Right atrium auricular region (tissue), 2 donors: ENCODE measurements at regions not wholly inside any gene's neighbourhood (a gene's known extent, or its start where the extent isn't known, plus 50 kb on each side); places are given as distances from the start of the nearest gene placed in this dataset.

Experiments
- DNase-seq: peaks from one replicate; pipeline ENCODE4 v3.0.0-alpha.2; 2019; ENCODE audit warnings: low spot score
- H3K27ac ChIP-seq, 2 donors: fragments of 200-600 bp; sonication (generic); 1 replicate in 1 of 2; 2 replicates in 1 of 2; pipeline ENCODE4 v1.5.1; 2016 to 2019
- H3K27me3 ChIP-seq, 2 donors: fragments of 200-600 bp; sonication (generic); one replicate each; pipeline versions ENCODE4 v1.5.1 to v1.6.0; 2017 to 2019
- H3K36me3 ChIP-seq: fragments of 200-600 bp; sonication (generic); one replicate; pipeline ENCODE4 v1.5.1; 2016
- H3K4me1 ChIP-seq, 2 donors: fragments of 200-600 bp; sonication (generic); one replicate each; pipeline versions ENCODE4 v1.5.1 to v1.6.0; 2017 to 2019
- H3K4me3 ChIP-seq, 2 donors: fragments of 200-600 bp; sonication (generic); 1 replicate in 1 of 2; 2 replicates in 1 of 2; pipeline ENCODE4 v1.5.1; 2017 to 2019; ENCODE audit warnings: mild to moderate bottlenecking in 1 of 2, moderate library complexity in 1 of 2
- H3K9me3 ChIP-seq, 2 donors: fragments of 200-600 bp; sonication (generic); one replicate each; pipeline ENCODE4 v1.5.1; 2019
- TF ChIP-seq, protein P1 (sequence below), 2 donors: fragments of 200-600 bp; sonication (generic); IDR thresholded peaks; one replicate each; pipeline ENCODE4 v1.5.1; 2019; ENCODE audit warnings: antibody characterized with exemption in 2 of 2

DNA sequence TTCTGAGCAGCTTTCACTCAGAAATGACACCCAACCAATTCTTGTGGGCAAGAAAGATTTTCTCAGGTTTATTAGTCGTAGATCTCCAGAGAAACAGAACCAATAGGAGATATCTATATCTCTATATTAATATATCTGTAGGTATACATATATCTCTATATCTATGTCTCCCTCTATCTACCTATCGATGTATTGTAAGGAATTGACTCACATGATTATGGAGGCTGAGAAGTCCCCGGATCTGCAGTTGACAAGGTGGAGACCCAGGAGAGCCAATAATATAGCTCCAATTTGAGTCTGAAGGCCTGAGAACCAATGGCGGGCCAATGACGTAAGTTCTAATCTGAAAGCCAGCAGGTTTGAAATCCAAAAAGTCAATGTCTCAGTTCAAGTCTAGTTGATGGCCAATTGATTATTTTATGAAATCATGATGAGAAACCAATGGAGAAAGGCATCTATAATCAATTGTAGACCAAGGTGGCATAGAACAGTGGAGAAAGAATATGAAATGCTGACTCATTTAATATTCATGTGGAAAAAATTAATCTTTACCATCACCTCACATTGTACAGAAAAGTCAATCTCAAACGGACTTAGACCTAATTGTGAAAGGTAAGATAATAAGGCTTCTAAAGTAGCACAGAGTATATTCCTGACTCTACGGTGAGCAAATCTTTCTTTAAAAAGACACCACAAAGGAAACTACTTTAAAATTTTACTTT, 65.6 kb upstream of the CHRNA7 start:
- H3K27ac ChIP-seq = no peak overlapping the region
- no peaks in the 10 kb centered on the region for H3K36me3 ChIP-seq
- H3K4me3 ChIP-seq = no peak overlapping the region
- no peaks in the 10 kb centered on the region for H3K27me3 ChIP-seq
- DNase-seq = no peak
- H3K4me1 ChIP-seq = no peaks in the 10 kb centered on the region
- TF ChIP-seq, protein P1, sequence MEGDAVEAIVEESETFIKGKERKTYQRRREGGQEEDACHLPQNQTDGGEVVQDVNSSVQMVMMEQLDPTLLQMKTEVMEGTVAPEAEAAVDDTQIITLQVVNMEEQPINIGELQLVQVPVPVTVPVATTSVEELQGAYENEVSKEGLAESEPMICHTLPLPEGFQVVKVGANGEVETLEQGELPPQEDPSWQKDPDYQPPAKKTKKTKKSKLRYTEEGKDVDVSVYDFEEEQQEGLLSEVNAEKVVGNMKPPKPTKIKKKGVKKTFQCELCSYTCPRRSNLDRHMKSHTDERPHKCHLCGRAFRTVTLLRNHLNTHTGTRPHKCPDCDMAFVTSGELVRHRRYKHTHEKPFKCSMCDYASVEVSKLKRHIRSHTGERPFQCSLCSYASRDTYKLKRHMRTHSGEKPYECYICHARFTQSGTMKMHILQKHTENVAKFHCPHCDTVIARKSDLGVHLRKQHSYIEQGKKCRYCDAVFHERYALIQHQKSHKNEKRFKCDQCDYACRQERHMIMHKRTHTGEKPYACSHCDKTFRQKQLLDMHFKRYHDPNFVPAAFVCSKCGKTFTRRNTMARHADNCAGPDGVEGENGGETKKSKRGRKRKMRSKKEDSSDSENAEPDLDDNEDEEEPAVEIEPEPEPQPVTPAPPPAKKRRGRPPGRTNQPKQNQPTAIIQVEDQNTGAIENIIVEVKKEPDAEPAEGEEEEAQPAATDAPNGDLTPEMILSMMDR (IDR thresholded peaks at IDR 0.05) = no peak
- peaks cover 2 to 4% of the 10 kb centered on the region in 2 donors for H3K9me3 ChIP-seq

DNA sequence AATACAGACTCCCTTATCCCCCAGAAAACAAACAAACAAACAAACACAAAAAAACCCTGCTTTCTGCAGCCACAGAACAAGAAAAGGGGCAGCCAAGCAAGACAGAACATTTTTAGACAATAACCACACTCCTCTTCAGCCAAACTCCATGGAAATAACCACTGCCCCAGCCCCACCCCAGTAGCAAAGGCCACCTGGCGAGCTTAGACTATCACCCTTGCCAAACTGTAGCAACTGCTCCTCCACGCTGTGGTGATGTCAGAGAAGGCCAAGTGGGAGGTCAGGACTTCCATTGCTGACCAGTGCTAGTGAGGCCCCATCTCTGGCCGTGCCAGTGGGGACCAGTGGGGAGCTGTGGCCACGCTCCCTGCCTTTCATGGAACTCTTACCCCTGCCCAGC, 60.3 kb upstream of the CHRNA7 start:
- H3K27me3 ChIP-seq = no peaks in the 10 kb centered on the region
- H3K4me3 ChIP-seq = no peak overlapping the region
- H3K4me1 ChIP-seq = peaks cover 0 to under 1% of the 10 kb centered on the region in 2 donors
- H3K9me3 ChIP-seq = no peaks in the 10 kb centered on the region
- no peak for DNase-seq
- H3K36me3 ChIP-seq = no peaks in the 10 kb centered on the region
- no peak overlapping the region for H3K27ac ChIP-seq
- TF ChIP-seq, protein P1 (IDR thresholded peaks at IDR 0.05) = no peak

DNA sequence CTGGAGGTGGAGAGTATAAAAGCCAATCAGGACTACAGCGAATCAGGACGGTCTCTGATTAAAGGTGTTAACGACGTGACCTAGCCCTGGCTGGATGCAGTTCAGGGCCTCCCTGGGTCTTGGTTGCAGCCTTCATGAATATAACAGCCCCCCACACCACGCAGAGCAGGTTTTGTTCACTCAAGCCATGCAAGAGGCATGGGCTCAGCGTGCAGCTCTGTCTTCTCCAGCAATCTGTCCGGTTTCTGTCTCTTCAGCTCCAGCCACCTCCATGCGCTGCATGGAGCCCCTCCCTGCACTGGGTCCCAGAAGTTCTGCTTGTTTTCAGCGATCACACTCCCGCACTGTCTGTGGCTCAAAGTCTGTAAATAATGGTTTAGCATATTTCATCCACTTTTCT, 57.1 kb upstream of the CHRNA7 start:
- no peak overlapping the region for H3K27ac ChIP-seq
- TF ChIP-seq, protein P1 (IDR thresholded peaks at IDR 0.05) = no peak
- H3K27me3 ChIP-seq = no peaks in the 10 kb centered on the region
- peaks cover 0 to 14% of the 10 kb centered on the region in 2 donors for H3K4me1 ChIP-seq
- DNase-seq = no peak
- H3K36me3 ChIP-seq = no peaks in the 10 kb centered on the region
- no peak overlapping the region for H3K4me3 ChIP-seq
- H3K9me3 ChIP-seq = no peaks in the 10 kb centered on the region

DNA sequence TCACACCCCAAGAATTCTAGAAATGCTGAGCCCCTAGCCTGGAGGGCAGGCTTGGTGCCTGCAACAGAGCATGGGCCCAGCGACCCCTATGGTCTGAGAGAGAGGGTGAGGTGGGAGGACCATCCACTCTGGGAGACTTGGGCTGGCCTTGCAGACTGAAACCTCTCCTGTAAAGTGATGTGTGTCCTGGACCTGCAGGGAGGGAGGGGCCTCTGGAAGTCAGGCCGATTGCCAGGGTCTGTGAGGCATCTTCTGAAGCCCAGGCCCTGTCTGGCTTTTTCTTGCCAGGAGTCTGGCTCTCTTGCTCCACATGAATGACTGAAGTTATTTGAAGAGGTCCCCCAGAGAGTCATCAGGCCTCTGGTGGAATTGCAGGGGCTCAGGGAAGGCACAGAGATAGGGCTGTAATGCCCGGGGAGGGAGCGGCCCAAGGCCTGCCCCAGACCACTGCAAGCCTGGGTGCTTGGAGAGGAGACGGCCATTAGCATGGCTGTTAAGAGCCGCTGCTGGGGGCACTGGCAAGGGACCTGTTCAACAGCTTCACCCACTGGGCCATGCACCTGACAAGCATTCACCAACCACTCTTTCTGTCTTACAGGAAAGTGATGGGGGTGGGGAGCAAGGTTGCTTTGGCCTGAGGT, 56.0 kb upstream of the CHRNA7 start:
- peaks cover 0 to 15% of the 10 kb centered on the region in 2 donors for H3K4me1 ChIP-seq
- DNase-seq = no peak
- H3K9me3 ChIP-seq = no peaks in the 10 kb centered on the region
- H3K27ac ChIP-seq = no peak overlapping the region
- no peaks in the 10 kb centered on the region for H3K27me3 ChIP-seq
- no peak overlapping the region for H3K4me3 ChIP-seq
- TF ChIP-seq, protein P1 (IDR thresholded peaks at IDR 0.05) = no peak
- H3K36me3 ChIP-seq = no peaks in the 10 kb centered on the region

DNA sequence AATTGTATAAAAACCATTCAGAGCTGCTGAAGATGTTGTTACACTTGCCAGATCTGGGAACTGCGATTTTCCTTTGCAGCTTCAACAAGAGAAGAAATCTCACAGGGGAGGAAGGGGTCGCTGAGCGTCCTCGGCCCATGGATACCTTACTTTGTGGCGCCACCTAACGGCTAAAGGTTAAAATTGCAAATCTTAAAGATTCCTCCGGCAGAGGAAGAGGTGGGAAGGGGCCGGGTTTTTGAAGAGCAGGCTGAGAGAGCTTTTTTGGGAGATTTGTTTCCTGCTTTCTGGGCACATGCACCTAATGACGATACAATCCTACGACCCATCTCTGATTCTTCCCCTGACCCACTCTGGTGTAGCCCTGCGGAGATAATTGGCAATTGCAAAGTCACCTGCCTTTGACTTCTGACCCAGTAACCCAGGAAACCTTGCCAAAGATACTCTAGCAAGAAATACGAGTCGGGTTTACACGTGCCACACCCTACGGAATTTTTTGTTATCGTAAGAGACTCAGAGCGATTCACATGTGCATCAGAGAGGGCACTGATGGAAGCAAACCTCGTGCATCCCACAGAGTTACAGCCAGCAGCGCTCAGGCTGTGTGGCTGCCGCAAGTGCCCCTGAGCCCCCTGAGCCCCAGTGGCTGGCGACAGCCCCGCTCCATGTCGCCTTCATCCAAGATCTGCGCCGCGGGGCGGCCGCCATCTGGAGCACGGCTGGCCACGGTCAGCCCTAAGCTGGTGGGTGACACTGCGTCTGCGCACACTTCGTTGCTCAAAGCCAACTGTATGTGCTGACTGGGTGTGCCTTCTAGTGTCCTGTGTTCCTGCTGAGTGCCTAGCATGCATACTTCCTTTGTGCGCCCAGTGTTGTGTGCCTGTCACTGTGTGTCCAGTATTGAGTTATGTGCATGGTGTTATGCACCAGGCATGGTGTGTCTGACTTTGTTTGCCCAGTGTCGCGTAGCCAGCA, 55.2 kb upstream of the CHRNA7 start:
- H3K9me3 ChIP-seq = no peaks in the 10 kb centered on the region
- no peak overlapping the region for H3K27ac ChIP-seq
- H3K36me3 ChIP-seq = no peaks in the 10 kb centered on the region
- peaks cover 0 to 15% of the 10 kb centered on the region in 2 donors for H3K4me1 ChIP-seq
- TF ChIP-seq, protein P1 (IDR thresholded peaks at IDR 0.05) = peak; percentile 39 to 74
- DNase-seq = no peak
- no peaks in the 10 kb centered on the region for H3K27me3 ChIP-seq
- peak overlapping the region in 1 of 2 donors; percentile 30 for H3K4me3 ChIP-seq
